ENCODE measurements at regions not wholly inside any gene's neighbourhood (a gene's known extent, or its start where the extent isn't known, plus 50 kb on each side); places are given as distances from the start of the nearest gene placed in this dataset.

DNA sequence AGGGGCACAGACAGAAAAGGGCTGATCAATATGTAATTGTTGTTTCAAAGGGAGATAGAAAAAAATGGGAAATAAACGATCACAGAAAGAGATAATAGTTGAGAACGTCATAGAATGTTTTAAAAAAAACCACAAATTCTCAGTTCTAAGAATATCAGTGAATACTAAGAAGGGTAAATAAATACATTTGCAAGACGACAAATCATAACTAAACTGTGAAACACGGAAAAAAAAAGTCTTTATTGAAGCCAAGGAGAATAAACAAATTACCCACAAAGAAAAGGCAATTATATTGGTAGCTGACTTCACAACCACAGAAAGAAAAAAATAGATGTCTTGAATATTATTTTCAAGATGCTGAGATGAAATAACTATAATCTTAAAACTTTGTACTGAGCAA, 305.2 kb upstream of the STEAP1 start:
- TF ChIP-seq EZH2phosphoT487 (IDR thresholded peaks at IDR 0.05; ENCODE audit: insufficient read depth, low read depth) = no peak
- TF ChIP-seq EZH2 (IDR thresholded peaks at IDR 0.05; ENCODE audit: insufficient read depth, poor library complexity, severe bottlenecking) = no peak

Measured in GM23248 (cell line).